Epithelial cell of prostate (primary cell): ENCODE measurements at regions not wholly inside any gene's neighbourhood (a gene's known extent, or its start where the extent isn't known, plus 50 kb on each side); places are given as distances from the start of the nearest gene placed in this dataset.

Experiments used
- DNase-seq: peaks from one replicate; pipeline ENCODE4 v3.0.0-alpha.2; 2011; ENCODE audit warnings: low read depth, low spot score
- H3K27ac ChIP-seq: fragments of 450-650 bp; 2 replicates; pipeline ENCODE4 v1.5.1; 2017; ENCODE audit warnings: mild to moderate bottlenecking

- DNase-seq = no peak
- H3K27ac ChIP-seq = no peak overlapping the region
Observed at GRCh38 chr15:37767841-37768455, 166.5 kb upstream of the TMCO5A start.

DNA sequence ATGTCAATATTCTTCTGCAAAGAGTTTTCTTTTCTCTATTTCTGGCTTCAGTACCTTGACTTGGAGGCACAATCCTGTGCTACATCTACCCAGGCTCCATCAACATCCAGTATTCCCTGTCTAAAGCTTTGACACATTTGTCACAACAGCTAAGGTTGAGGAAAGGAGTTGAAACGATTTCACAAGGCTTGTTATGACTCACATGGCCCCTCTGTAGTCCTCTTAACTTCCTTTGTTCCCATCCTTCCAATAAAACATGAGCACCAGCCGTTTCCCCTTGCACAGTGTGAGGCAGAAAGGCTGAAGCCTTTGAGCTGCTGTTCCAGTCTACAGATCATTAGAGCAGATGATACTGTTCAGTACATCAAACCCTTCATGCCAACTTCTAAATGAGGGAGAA is 163.0 kb upstream of the TMCO5A start:
- DNase-seq = no peak
- no peak overlapping the region for H3K27ac ChIP-seq

- DNase-seq = no peak
Observed at GRCh38 chr15:37773111-37773860, 161.2 kb upstream of the TMCO5A start.

DNA sequence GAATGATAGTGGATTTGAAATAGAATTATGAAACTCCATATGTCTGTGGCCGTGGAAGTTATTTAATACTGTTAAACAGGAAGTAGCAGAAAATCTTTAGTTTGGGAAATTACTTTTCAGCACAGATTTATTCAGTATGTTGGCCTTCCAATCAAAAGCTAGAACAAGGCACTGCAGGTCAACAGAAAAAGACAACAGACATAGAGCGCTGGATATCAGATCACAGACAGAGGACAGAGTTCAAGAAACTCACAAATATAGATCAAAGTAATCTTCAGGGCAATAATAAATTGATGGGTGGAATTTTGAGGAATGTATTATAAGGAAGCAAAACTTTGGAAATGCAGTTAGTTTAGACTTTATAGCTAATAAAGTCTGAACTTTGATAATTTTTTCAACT is 159.5 kb upstream of the TMCO5A start:
- DNase-seq = no peak
- no peak overlapping the region for H3K27ac ChIP-seq

More at GRCh38 chr15:37773111-37773860, 161.2 kb upstream of the TMCO5A start:
- no peak overlapping the region for H3K27ac ChIP-seq

DNA sequence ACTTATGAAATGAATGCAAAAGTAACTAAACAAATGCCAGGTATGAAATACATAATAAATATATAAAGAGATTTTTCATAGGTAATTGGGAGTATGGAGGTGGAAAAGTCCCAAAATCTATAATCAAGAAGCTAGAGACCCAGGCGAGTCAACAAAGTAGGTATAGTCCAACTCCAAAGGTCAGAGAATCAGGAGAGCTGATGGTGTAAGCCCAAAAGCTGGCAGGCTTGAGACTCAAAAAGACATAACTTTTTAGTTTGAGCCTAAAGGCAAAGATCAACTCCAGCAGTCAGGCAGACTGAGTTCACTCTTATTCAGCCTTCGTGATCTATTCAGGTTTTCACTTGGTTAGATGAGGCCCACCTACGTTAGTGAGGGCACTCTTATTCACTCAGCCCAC is 157.4 kb upstream of the TMCO5A start:
- H3K27ac ChIP-seq = no peak overlapping the region
- DNase-seq = no peak

- DNase-seq = no peak
- no peak overlapping the region for H3K27ac ChIP-seq
Observed at GRCh38 chr15:37783290-37783689, 151.2 kb upstream of the TMCO5A start.

DNA sequence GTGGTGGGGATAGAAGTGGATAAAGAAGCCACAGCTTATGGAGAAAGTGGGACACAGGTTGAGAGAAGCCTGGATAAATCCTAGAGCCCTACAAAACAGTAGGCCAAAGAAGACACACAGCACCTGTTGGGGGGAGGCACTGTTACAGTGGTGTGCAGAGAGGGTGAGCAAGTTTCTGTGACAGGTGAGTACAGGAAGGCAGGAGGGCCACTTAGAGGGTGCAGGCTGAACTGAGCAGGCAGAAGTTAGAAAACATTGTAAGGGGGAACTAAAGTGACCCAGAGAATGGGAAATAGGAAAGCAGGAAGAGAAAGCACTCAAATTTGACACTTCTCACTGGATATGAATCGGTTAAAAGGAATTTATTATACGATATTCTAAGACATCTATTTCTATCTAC is 146.1 kb upstream of the TMCO5A start:
- H3K27ac ChIP-seq = no peak overlapping the region

GRCh38 chr15:37788767-37789396 is 145.6 kb upstream of the TMCO5A start:
- H3K27ac ChIP-seq = no peak overlapping the region

More for the DNA sequence above, 146.1 kb upstream of the TMCO5A start:
- no peak for DNase-seq

GRCh38 chr15:37789397-37789786 is 145.0 kb upstream of the TMCO5A start:
- no peak overlapping the region for H3K27ac ChIP-seq
- DNase-seq = no peak

More at GRCh38 chr15:37788767-37789396, 145.6 kb upstream of the TMCO5A start:
- no peak for DNase-seq

DNA sequence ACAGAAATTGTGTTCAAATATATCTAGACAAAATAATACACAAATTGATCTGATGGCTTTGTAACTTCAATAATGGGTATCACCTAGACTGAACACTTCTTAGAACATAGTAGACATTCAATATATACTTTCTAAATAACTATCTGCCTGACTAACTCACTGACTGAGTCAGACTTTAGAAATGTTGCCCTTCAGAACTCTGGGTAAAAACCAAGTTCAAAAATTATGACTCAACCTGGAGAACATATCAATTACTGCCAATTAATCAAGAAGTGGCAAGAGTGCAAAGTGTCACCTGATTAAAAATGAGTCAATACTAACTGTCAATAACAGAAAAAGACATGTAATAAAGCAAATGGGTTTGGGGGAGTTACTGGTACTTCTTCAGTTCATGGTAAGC is 144.6 kb upstream of the TMCO5A start:
- DNase-seq = no peak
- H3K27ac ChIP-seq = no peak overlapping the region

DNA sequence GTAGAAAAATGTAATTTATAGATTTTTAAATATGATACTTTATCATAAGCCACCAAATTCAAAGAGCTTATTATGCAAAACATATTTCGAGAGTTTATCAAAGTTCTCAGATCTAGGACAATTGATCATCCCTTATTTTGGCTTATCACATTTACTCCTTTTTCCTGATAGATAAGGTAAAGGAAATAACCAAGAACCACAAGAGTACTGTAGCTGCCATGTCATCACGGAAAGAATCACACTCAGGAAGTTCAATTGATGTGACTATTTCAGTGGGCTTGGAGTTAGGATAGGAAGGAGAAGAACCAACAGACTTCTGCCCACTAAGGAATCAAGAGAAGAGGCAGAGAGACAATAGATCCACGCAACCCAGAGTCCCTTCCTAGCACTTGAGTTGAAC is 142.7 kb upstream of the TMCO5A start:
- no peak overlapping the region for H3K27ac ChIP-seq
- no peak for DNase-seq

DNA sequence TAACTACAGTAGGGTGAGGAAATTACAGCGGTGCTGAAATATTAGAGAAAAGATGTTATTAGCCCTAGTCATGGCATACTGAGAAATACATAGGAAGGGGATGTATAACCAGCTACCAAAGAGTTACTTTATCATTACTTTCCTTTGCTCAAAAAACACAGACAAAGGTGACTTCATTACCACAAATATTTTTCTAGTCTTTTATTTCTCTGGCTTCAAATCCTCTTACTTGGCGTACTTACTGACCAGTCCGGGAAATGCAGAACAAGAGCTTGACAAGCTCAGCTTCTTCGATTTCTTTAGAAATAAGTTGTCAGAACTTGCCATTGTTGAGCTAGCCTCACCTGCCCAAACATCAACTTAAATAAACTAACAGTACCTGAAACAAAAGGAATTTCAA is 142.1 kb upstream of the TMCO5A start:
- no peak for DNase-seq
- H3K27ac ChIP-seq = no peak overlapping the region

- no peak overlapping the region for H3K27ac ChIP-seq
- no peak for DNase-seq
Observed at GRCh38 chr15:37793851-37794250, 140.6 kb upstream of the TMCO5A start.

GRCh38 chr15:37794947-37795346 is 139.5 kb upstream of the TMCO5A start:
- DNase-seq = no peak
- no peak overlapping the region for H3K27ac ChIP-seq

- DNase-seq = no peak
- H3K27ac ChIP-seq = no peak overlapping the region
Observed at GRCh38 chr15:37801529-37801928, 132.9 kb upstream of the TMCO5A start.

DNA sequence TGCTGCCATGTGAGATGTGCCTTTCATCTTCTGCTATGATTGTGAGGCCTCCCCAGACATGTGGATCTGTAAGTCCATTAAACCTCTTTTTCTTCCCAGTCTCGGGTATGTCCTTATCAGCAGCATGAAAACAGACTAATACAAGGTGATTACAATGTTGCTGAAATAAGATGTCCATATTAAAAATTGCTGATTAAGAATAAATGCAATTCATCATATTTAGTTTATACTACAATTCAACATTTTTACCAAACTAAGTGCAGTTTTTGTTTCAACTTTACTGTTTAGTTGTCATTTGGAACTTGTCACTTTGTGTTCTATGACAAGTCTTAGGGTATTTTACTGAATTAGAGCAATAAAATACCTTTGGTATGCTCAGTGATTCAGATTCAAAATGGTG is 127.6 kb upstream of the TMCO5A start:
- DNase-seq = no peak

GRCh38 chr15:37810381-37810780 is 124.1 kb upstream of the TMCO5A start:
- H3K27ac ChIP-seq = no peak overlapping the region
- no peak for DNase-seq

More for the DNA sequence above, 127.6 kb upstream of the TMCO5A start:
- H3K27ac ChIP-seq = no peak overlapping the region

DNA sequence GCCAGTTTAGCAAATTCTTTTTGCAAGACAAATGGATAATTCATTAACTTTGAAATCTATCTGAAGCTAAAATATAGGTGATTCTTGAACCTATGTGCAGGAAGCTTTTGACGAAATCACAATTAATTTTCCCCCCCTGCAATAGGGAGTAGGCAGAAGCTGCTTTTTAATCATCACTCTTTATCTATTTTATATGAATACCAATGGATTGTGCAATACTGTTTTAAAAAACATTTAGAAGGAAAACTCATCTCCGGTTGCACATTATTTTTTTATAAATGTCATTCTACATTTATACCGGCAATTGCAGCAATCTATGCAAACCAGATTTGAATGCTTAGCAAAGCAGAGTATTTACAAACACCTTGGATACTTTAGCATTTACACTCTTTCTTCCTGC is 121.1 kb upstream of the TMCO5A start:
- DNase-seq = no peak
- no peak overlapping the region for H3K27ac ChIP-seq

DNA sequence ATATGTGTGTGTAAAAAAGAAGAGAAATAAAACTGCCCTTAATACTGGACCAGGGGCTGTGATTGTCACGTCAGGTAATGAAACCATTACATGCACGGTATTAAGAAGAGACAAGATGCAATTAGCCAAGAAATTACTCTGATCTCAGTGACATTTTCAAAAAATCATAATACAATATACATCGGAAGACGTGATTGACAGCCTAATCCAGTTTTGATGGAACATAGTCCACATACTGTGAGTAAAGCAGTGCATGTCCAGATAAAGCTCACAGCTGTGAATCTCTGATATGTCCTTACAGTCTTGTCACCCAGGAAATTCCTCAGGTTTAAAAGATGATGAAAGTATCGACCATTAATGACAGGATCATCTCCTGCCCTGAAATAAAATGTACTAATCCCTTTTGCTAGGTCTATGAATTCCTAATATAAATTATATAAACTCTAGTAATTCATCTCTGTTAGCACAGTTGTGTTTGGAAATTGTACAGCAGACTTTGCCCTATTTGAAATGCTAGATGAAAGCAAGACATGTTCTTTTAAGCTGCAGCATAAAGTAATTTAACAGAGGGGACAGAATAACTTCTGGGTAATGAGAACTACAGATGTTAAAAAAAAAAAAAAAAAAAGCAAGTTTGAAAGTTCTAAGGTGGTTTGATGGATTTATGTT is 119.5 kb upstream of the TMCO5A start:
- no peak overlapping the region for H3K27ac ChIP-seq
- no peak for DNase-seq

DNA sequence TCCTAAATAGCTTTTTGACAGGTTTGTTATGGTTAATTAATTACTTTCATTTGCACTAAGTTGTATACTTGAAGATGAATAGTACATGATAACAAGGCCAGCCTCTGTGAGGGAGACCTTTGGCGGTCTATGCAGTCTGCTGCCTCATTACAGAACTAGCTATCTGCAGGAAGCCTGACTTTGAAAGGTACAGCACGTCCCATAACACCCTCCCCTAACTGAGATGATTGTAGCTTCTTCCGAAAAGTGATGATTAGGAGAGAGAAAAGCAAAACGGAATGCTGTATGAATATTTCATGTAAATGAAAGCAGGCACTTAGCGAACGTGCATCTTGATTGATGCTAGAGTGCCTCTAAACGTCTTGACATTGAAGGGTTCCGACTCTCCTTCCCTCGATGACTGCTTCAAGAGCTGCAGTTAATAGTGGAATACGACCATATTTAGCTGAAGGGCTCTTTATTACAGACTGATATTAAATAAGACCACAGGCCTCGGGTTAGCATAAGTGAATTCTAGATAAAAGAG is 116.2 kb upstream of the TMCO5A start:
- H3K27ac ChIP-seq = no peak overlapping the region
- DNase-seq = no peak

GRCh38 chr15:37819191-37819590 is 115.2 kb upstream of the TMCO5A start:
- H3K27ac ChIP-seq = no peak overlapping the region
- no peak for DNase-seq
